ENCODE measurements at regions not wholly inside any gene's neighbourhood (a gene's known extent, or its start where the extent isn't known, plus 50 kb on each side); places are given as distances from the start of the nearest gene placed in this dataset.
"Not testable (repeated sequence)": the region's sequence is repeated elsewhere in the genome, so short reads cannot be mapped to it uniquely, and the experiment has no call there.

- TF ChIP-seq CTCF, POLR2A (IDR thresholded peaks at IDR 0.05): not testable (repeated sequence)
Observed at GRCh38 chr17:43303049-43303448, 69.3 kb upstream of the RNU2-1 start.

All from lower leg skin (tissue), 3 donors.